HepG2 (cell line): ENCODE measurements at regions not wholly inside any gene's neighbourhood (a gene's known extent, or its start where the extent isn't known, plus 50 kb on each side); places are given as distances from the start of the nearest gene placed in this dataset.
"Not testable (repeated sequence)": the region's sequence is repeated elsewhere in the genome, so short reads cannot be mapped to it uniquely, and the experiment has no call there.

Source experiments
- ATAC-seq: fragments of 200-7000 bp; cut with Tn5 transposase; 3 replicates; pipeline ENCODE4 v1.9.1; 2020; ENCODE audit warnings: mild to moderate bottlenecking, moderate library complexity
- BruUV-seq: library from RNA; stranded (reverse); fragments of 400-500 nt; replicated peaks from 2 replicates; lab custom pipeline; 2021; lab: Mats Ljungman, UMichigan
- CTCF ChIA-PET: fragments of 300-600 bp; formaldehyde crosslinking; extraction: SDS; loops from one replicate; lab custom pipeline; 2021; ENCODE audit warnings: low total read pairs, inconsistent platforms, low intra/inter-chr PET ratio; lab: Yijun Ruan, JAX
- POLR2A ChIA-PET: fragments of 350-600 bp; sonication (Branson Sonifier 250); formaldehyde crosslinking; loops from one replicate; lab custom pipeline; 2020; ENCODE audit warnings: antibody characterized with exemption, inconsistent platforms; lab: Yijun Ruan, JAX
- DNase-seq: peaks from one replicate; pipeline ENCODE4 v3.0.0-alpha.2; 2015; ENCODE audit warnings: low spot score
- FAIRE-seq: peaks from 3 replicates; lab custom pipeline; 2011; peaks lifted over from hg19 to GRCh38; lab: Jason Lieb, UNC
- H2AFZ ChIP-seq: one replicate; pipeline ENCODE4 v1.6.1; 2011; ENCODE audit warnings: low read length, inconsistent platforms
- H3K27ac ChIP-seq: fragments of 300-600 bp; 3 replicates; pipeline ENCODE4 v1.8.0; 2011; ENCODE audit warnings: mixed run types, mild to moderate bottlenecking, mixed read lengths, low read length, inconsistent platforms; ENCODE audit not compliant: insufficient read depth; ENCODE audit errors: extremely low read length
- H3K27me3 ChIP-seq, 2 experiments: fragments of 200-600 bp in 1 of 2; 2 replicates in 1 of 2; 3 replicates in 1 of 2; pipeline versions ENCODE4 v1.6.0 to v1.8.0; 2011; ENCODE audit warnings: low read length in 2 of 2, mild to moderate bottlenecking in 2 of 2, moderate library complexity in 2 of 2, inconsistent platforms in 1 of 2; ENCODE audit not compliant: insufficient read depth in 2 of 2, control insufficient read depth in 1 of 2
- H3K36me3 ChIP-seq, 2 experiments: fragments of 200-600 bp in 1 of 2; replicated peaks in 1 of 2; 2 replicates in 1 of 2; 3 replicates in 1 of 2; pipeline versions ENCODE4 v1.5.1 to v1.8.0; 2011; ENCODE audit warnings: low read length in 2 of 2, inconsistent platforms in 1 of 2; ENCODE audit not compliant: insufficient read depth in 2 of 2, control insufficient read depth in 1 of 2
- H3K4me1 ChIP-seq: 2 replicates; pipeline ENCODE4 v1.5.1; 2012; ENCODE audit warnings: low read length, inconsistent platforms; ENCODE audit not compliant: insufficient read depth
- H3K4me2 ChIP-seq: 2 replicates; pipeline ENCODE4 v1.6.0; 2011; ENCODE audit warnings: low read depth, low read length, inconsistent platforms
- H3K4me3 ChIP-seq, 3 experiments: fragments of 200-600 bp in 1 of 3; sonication (generic), shearing (Covaris generic) in 1 of 3; replicated peaks in 1 of 3; 2 replicates each; pipeline ENCODE4 v1.5.1; 2011 to 2016; ENCODE audit warnings: low read length in 3 of 3, inconsistent platforms in 2 of 3, low read depth in 2 of 3, mild to moderate bottlenecking in 2 of 3, control low read depth in 1 of 3, mixed read lengths in 1 of 3; ENCODE audit not compliant: insufficient read depth in 1 of 3
- H3K79me2 ChIP-seq: one replicate; pipeline ENCODE4 v1.6.1; 2011; ENCODE audit warnings: low read length, inconsistent platforms; ENCODE audit not compliant: insufficient read depth
- H3K9ac ChIP-seq: 2 replicates; pipeline ENCODE4 v1.6.0; 2011; ENCODE audit warnings: mild to moderate bottlenecking, low read depth, low read length, inconsistent platforms; ENCODE audit not compliant: insufficient read depth
- H3K9me3 ChIP-seq: 2 replicates; pipeline ENCODE4 v1.5.1; 2012; ENCODE audit warnings: mild to moderate bottlenecking, low read length
- H4K20me1 ChIP-seq: 2 replicates; pipeline ENCODE4 v1.6.0; 2011; ENCODE audit warnings: inconsistent platforms, mild to moderate bottlenecking, low read length, moderate library complexity; ENCODE audit not compliant: insufficient read depth
- KLF13 ChIP-seq: sonication (generic); formaldehyde crosslinking; IDR thresholded peaks from 2 replicates; pipeline ENCODE4 v1.4.0; 2020; ENCODE audit warnings: mild to moderate bottlenecking, missing genetic modification reagents
- MTA1 ChIP-seq: sonication (generic); formaldehyde crosslinking; IDR thresholded peaks from 2 replicates; pipeline ENCODE4 v1.4.0; 2020; ENCODE audit warnings: missing genetic modification reagents, mild to moderate bottlenecking, borderline replicate concordance
- MTF2 ChIP-seq: sonication (generic); formaldehyde crosslinking; IDR thresholded peaks from 2 replicates; pipeline ENCODE4 v1.5.0; 2020; ENCODE audit warnings: missing genetic modification reagents, borderline replicate concordance
- NCOA5 ChIP-seq: sonication (generic); formaldehyde crosslinking; IDR thresholded peaks from 2 replicates; pipeline ENCODE4 v1.4.0; 2020; ENCODE audit warnings: missing genetic modification reagents
- NR3C1 ChIP-seq: sonication (generic); formaldehyde crosslinking; IDR thresholded peaks from 2 replicates; pipeline ENCODE4 v1.4.0; 2020; ENCODE audit warnings: missing genetic modification reagents
- SATB2 ChIP-seq: sonication (generic); formaldehyde crosslinking; IDR thresholded peaks from 2 replicates; pipeline ENCODE4 v1.5.0; 2020; ENCODE audit warnings: missing genetic modification reagents
- SP2 ChIP-seq: sonication (generic); formaldehyde crosslinking; IDR thresholded peaks from 2 replicates; pipeline ENCODE4 v1.5.1; 2020; ENCODE audit warnings: mild to moderate bottlenecking, missing genetic modification reagents
- SYNCRIP ChIP-seq: fragments of 200-400 bp; formaldehyde crosslinking; IDR thresholded peaks from 2 replicates; pipeline ENCODE4 v1.6.1; 2018; ENCODE audit warnings: mild to moderate bottlenecking, low read depth, low read length; ENCODE audit not compliant: insufficient read depth
- ZFAT ChIP-seq: sonication (generic); formaldehyde crosslinking; conservative IDR thresholded peaks from 2 replicates; pipeline ENCODE4 v1.8.1; 2023; ENCODE audit warnings: missing genetic modification reagents, inconsistent platforms
- ZNF761 ChIP-seq: sonication (generic); formaldehyde crosslinking; conservative IDR thresholded peaks from 2 replicates; pipeline ENCODE4 v1.4.0; 2020; ENCODE audit warnings: mild to moderate bottlenecking, missing genetic modification reagents
- ZSCAN25 ChIP-seq: sonication (generic); formaldehyde crosslinking; IDR thresholded peaks from 2 replicates; pipeline ENCODE4 v1.8.0; 2022; ENCODE audit warnings: mild to moderate bottlenecking, missing genetic modification reagents
- WGBS: methylation state at CpG from one replicate; pipeline ENCODE4 v1.1.6; 2017; ENCODE audit warnings: low lambda C conversion rate; 5-methylcytosine and 5-hydroxymethylcytosine counted together
- in situ Hi-C: cut with HindIII; loops from 2 replicates; pipeline ENCODE4 v1.10.0; 2017; ENCODE audit warnings: low pct_unique_long_range_greater_than_20kb; ENCODE audit not compliant: extremely low pct_ligation_motif_present
- intact Hi-C: fragments of 100-400 bp; cut with micrococcal nuclease; formaldehyde crosslinking; loops from one replicate; pipeline ENCODE4 v1.10.0; 2022; ENCODE audit not compliant: unreplicated experiment
- TF ChIP-seq, protein P1 (sequence below): sonication (generic); formaldehyde crosslinking; IDR thresholded peaks from 2 replicates; pipeline ENCODE4 v1.5.1; 2020; ENCODE audit warnings: missing genetic modification reagents, mild to moderate bottlenecking, borderline replicate concordance

DNA sequence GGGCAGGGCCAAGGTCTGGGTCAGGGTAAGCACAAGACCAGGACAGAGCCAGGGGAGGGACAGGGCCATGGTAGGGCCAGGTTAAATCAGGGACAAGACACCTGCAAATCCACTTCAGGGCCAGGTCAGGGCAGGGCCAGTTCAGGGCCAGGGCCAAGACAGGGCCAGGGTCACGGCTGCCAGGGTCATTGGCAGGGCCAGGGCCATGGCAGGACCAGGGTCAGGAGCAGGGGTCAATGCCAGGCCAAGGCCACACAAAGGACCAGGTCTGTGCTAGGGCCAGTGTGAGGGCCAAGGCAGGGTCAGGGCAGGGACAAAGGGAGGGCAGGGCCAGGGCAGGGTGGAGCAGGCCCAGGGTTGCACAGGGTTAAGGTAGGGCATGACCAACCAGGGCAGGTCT is 399.2 kb downstream of the GOLGA6L6 start:
- H3K4me3 ChIP-seq, H2AFZ ChIP-seq, H3K9me3 ChIP-seq, ATAC-seq, POLR2A ChIA-PET, H3K9ac ChIP-seq, H3K36me3 ChIP-seq, H3K79me2 ChIP-seq, H4K20me1 ChIP-seq, BruUV-seq, intact Hi-C loops, H3K27ac ChIP-seq, FAIRE-seq, H3K4me1 ChIP-seq, DNase-seq, H3K4me2 ChIP-seq, CTCF ChIA-PET, in situ Hi-C loops, H3K27me3 ChIP-seq: not testable (repeated sequence)
- no CpG with 5 or more reads among the region's 1 CpG for WGBS

DNA sequence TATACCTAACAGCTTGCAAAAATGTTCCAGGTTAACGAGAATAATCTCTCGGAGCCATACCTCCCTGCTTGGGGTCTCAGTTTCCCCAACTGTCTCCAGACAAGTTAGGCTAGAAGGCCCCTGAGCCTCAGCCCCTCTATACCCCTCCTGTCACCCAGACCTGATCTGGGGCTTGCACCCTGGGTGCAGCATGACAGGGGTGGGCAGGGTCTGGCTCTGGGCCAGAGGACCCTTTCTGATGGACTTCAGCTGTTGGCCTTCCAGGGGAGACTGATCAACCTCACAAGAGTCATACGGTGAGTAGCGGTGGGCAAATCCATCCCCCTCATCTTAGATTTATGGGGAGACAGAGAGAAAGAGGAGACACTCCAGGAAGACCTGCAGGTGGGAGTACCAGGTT is 416.9 kb downstream of the GOLGA6L6 start:
- intact Hi-C loops, H3K4me1 ChIP-seq, DNase-seq, FAIRE-seq, H3K79me2 ChIP-seq, H3K4me3 ChIP-seq, H3K36me3 ChIP-seq, BruUV-seq, in situ Hi-C loops, ATAC-seq, H3K4me2 ChIP-seq, H3K27ac ChIP-seq, H4K20me1 ChIP-seq, H3K9ac ChIP-seq, CTCF ChIA-PET, H2AFZ ChIP-seq, POLR2A ChIA-PET, H3K9me3 ChIP-seq, H3K27me3 ChIP-seq: not testable (repeated sequence)
- WGBS, result 4% methylated on average over 2 of the region's 4 CpGs

DNA sequence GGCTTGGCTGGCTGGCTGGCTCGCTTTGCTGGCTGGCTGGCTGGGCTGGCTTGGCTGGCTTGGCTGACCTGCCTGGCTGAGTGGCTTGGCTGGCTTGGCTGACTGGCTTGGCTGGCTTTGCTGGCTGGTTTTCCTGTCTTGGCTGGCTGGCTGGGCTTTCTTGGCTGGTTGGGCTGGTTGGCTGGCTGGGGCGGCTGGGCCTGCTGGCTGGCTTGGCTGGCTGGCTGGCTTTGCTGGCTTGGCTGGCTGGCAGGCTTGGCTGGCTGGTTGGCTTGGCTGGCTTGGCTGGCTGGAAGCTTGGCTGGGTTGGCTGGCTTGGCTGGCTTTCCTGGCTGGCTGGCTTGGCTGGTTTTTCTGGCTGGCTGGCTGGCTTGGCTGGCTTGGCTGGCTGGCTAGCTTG is 435.6 kb downstream of the GOLGA6L6 start:
- intact Hi-C loops (no loop called here), in situ Hi-C loops (no loop called here)
- no peak overlapping the region for H3K4me2 ChIP-seq
- H3K79me2 ChIP-seq, result no peaks in the 10 kb centered on the region
- H3K9ac ChIP-seq, result no peak overlapping the region
- H2AFZ ChIP-seq, result no peak overlapping the region
- no TSS peak for BruUV-seq
- ChIA-PET CTCF (no interaction called here), POLR2A (no interaction called here)
- DNase-seq (no peak), FAIRE-seq (no peak), ATAC-seq (no peak)
- no peak overlapping the region for H3K27ac ChIP-seq
- WGBS, result no CpG with 5 or more reads among the region's 2 CpGs
- TF ChIP-seq ZSCAN25 (no peak), MTA1 (CRISPR knock-in tag) (no peak), SYNCRIP (no peak), KLF13 (CRISPR knock-in tag) (no peak), SP2 (CRISPR knock-in tag) (no peak), ZFAT (CRISPR knock-in tag) (no peak), ZNF761 (CRISPR knock-in tag) (no peak), SATB2 (CRISPR knock-in tag) (no peak), NCOA5 (CRISPR knock-in tag) (no peak), NR3C1 (no peak), MTF2 (CRISPR knock-in tag) (no peak)
- TF ChIP-seq, protein P1, sequence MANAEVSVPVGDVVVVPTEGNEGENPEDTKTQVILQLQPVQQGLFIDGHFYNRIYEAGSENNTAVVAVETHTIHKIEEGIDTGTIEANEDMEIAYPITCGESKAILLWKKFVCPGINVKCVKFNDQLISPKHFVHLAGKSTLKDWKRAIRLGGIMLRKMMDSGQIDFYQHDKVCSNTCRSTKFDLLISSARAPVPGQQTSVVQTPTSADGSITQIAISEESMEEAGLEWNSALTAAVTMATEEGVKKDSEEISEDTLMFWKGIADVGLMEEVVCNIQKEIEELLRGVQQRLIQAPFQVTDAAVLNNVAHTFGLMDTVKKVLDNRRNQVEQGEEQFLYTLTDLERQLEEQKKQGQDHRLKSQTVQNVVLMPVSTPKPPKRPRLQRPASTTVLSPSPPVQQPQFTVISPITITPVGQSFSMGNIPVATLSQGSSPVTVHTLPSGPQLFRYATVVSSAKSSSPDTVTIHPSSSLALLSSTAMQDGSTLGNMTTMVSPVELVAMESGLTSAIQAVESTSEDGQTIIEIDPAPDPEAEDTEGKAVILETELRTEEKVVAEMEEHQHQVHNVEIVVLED (CRISPR knock-in tag), result no peak
- H3K27me3 ChIP-seq, result no peaks in the 10 kb centered on the region
- no peaks in the 10 kb centered on the region for H3K4me1 ChIP-seq
- no peak overlapping the region for H3K4me3 ChIP-seq
- no peaks in the 10 kb centered on the region for H3K9me3 ChIP-seq
- no peaks in the 10 kb centered on the region for H4K20me1 ChIP-seq
- no peaks in the 10 kb centered on the region for H3K36me3 ChIP-seq
